Stimulated activated naive CD8-positive, alpha-beta T cell treated with anti-CD3 and anti-CD28 coated beads, Interleukin-15, Interleukin-2, amounts not matched to agents 100 ng/mL and 50 ng/mL, for 24 hours (primary cell): ENCODE measurements at regions not wholly inside any gene's neighbourhood (a gene's known extent, or its start where the extent isn't known, plus 50 kb on each side); places are given as distances from the start of the nearest gene placed in this dataset.
"Not testable (repeated sequence)": the region's sequence is repeated elsewhere in the genome, so short reads cannot be mapped to it uniquely, and the experiment has no call there.

Experiments used
- H3K27ac Mint-ChIP-seq: one replicate; pipeline ENCODE4 v1.8.0; 2021; ENCODE audit warnings: mild to moderate bottlenecking, mixed read lengths
- H3K27me3 Mint-ChIP-seq: one replicate; pipeline ENCODE4 v1.8.0; 2021; ENCODE audit warnings: mixed read lengths
- H3K36me3 Mint-ChIP-seq: one replicate; pipeline ENCODE4 v1.8.0; 2021; ENCODE audit warnings: low read depth, mixed read lengths
- H3K4me1 Mint-ChIP-seq: one replicate; pipeline ENCODE4 v1.8.0; 2021; ENCODE audit warnings: low read depth, mixed read lengths
- H3K4me3 Mint-ChIP-seq: one replicate; pipeline ENCODE4 v1.8.0; 2021; ENCODE audit warnings: mild to moderate bottlenecking, mixed read lengths
- H3K9me3 Mint-ChIP-seq: one replicate; pipeline ENCODE4 v1.8.0; 2021; ENCODE audit warnings: mixed read lengths

DNA sequence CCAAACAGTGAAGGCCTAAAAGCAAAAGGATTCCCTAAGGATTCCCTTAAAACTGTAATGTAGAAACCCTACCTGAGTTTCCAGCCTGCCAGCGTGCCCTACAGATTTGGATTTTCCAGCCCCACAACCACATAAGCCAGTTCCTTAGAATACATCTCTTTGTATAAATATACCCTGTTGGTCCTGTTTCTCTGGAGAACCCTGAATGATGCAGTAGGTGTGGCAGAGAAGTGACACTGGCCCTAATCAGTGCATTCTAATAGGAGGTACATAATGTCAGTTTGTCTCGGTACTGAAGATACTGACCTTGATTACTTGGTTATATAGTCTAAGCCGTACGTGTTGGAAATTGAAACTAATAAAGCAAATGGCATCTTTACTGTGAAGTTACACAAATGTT is 707.8 kb upstream of the SLC35B3 start:
- Mint-ChIP-seq H3K36me3 (no peaks in the 10 kb centered on the region), H3K4me1 (no peaks in the 10 kb centered on the region), H3K9me3 (peaks cover 10% of the 10 kb centered on the region), H3K27ac (no peak overlapping the region), H3K27me3 (no peaks in the 10 kb centered on the region), H3K4me3 (no peak overlapping the region)

- H3K27me3 Mint-ChIP-seq, result no peaks in the 10 kb centered on the region
- H3K4me1 Mint-ChIP-seq, result no peaks in the 10 kb centered on the region
- H3K9me3 Mint-ChIP-seq, result peaks cover 10% of the 10 kb centered on the region
- no peak overlapping the region for H3K4me3 Mint-ChIP-seq
- no peak overlapping the region for H3K27ac Mint-ChIP-seq
- no peaks in the 10 kb centered on the region for H3K36me3 Mint-ChIP-seq
Observed at GRCh38 chr6:9140951-9141460, 705.7 kb upstream of the SLC35B3 start.

DNA sequence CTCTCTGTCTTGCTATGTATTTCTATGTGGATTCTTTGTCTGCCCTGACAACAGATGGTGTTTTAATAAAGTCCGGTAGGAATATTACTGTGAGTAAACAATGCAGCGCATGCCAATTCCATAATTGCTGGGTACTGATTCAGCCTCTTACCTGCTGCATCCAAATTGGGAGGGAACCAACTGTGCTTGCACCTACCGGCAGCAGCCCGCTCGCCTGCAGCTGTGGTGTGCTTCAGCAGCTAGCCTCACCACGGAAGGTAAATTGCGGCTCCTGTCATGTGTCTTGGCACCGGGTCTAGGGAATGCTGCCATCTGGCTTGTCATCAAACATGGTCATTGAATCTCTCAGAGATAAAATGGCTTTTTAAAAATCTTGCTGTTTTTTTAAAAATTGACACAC is 704.8 kb upstream of the SLC35B3 start:
- H3K9me3 Mint-ChIP-seq, result peaks cover 10% of the 10 kb centered on the region
- H3K36me3 Mint-ChIP-seq, result no peaks in the 10 kb centered on the region
- H3K4me3 Mint-ChIP-seq, result no peak overlapping the region
- no peak overlapping the region for H3K27ac Mint-ChIP-seq
- no peaks in the 10 kb centered on the region for H3K4me1 Mint-ChIP-seq
- no peaks in the 10 kb centered on the region for H3K27me3 Mint-ChIP-seq

- no peaks in the 10 kb centered on the region for H3K27me3 Mint-ChIP-seq
- no peak overlapping the region for H3K4me3 Mint-ChIP-seq
- H3K27ac Mint-ChIP-seq, result no peak overlapping the region
- peaks cover 9% of the 10 kb centered on the region for H3K9me3 Mint-ChIP-seq
- no peaks in the 10 kb centered on the region for H3K4me1 Mint-ChIP-seq
- no peaks in the 10 kb centered on the region for H3K36me3 Mint-ChIP-seq
Observed at GRCh38 chr6:9139746-9140145, 704.4 kb upstream of the SLC35B3 start.

DNA sequence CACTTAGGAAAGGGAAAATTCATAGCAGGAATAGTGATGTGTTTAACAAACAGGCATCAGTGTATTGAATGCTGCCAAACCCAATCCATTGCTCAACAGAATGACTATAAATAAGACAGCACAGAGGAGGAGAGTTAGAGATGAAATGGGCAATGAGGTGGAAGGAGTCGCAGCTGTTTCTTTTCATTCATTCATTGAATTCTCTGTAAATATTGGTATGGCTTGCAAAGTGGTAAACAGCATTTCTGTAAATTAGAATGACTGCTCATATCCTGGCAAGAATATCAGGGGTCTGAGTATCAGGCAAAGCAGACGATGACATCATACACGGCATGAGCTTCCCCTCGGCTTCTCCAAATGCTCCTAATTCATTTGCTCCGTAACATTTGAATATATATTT is 703.6 kb upstream of the SLC35B3 start:
- no peaks in the 10 kb centered on the region for H3K36me3 Mint-ChIP-seq

GRCh38 chr6:9136141-9136822 is 700.9 kb upstream of the SLC35B3 start:
- Mint-ChIP-seq H3K9me3 (no peaks in the 10 kb centered on the region), H3K27ac (no peak overlapping the region)

More for the DNA sequence above, 703.6 kb upstream of the SLC35B3 start:
- Mint-ChIP-seq H3K4me1 (no peaks in the 10 kb centered on the region), H3K9me3 (peaks cover 4% of the 10 kb centered on the region), H3K4me3 (no peak overlapping the region), H3K27ac (no peak overlapping the region), H3K27me3 (no peaks in the 10 kb centered on the region)

GRCh38 chr6:9131616-9132015 is 696.3 kb upstream of the SLC35B3 start:
- no peaks in the 10 kb centered on the region for H3K27me3 Mint-ChIP-seq
- H3K4me1 Mint-ChIP-seq, result no peaks in the 10 kb centered on the region
- H3K4me3 Mint-ChIP-seq, result no peak overlapping the region
- H3K27ac Mint-ChIP-seq, result no peak overlapping the region
- H3K9me3 Mint-ChIP-seq, result no peaks in the 10 kb centered on the region
- no peaks in the 10 kb centered on the region for H3K36me3 Mint-ChIP-seq

More at GRCh38 chr6:9136141-9136822, 700.9 kb upstream of the SLC35B3 start:
- Mint-ChIP-seq H3K4me3 (no peak overlapping the region), H3K27me3 (no peaks in the 10 kb centered on the region), H3K36me3 (no peaks in the 10 kb centered on the region), H3K4me1 (no peaks in the 10 kb centered on the region)

- Mint-ChIP-seq H3K27me3 (no peaks in the 10 kb centered on the region), H3K27ac (no peak overlapping the region), H3K4me3 (no peak overlapping the region), H3K4me1 (no peaks in the 10 kb centered on the region), H3K36me3 (no peaks in the 10 kb centered on the region), H3K9me3 (no peaks in the 10 kb centered on the region)
Observed at GRCh38 chr6:9131201-9131600, 695.9 kb upstream of the SLC35B3 start.

DNA sequence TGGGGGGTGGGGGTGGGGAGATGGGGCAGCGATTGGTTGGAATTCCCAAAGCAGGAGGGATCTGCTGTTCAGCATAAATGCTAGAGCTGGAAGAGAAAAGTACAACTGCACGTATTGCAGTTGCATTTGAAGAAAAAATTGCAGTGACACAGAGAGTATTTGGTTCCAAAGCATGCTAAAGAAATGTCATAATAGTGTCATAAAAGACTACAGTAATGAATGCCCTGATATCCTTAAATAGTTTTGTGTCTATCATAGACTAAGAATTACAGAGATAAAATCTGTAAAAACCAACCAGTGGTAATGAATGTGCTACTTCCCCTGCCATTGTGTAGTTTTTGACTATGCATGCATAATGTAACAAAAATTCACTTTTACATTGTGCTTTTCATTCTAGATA is 693.6 kb upstream of the SLC35B3 start:
- Mint-ChIP-seq H3K9me3 (no peaks in the 10 kb centered on the region), H3K4me3 (no peak overlapping the region), H3K36me3 (no peaks in the 10 kb centered on the region), H3K4me1 (no peaks in the 10 kb centered on the region), H3K27me3 (no peaks in the 10 kb centered on the region), H3K27ac (no peak overlapping the region)

GRCh38 chr6:9126878-9127560 is 691.7 kb upstream of the SLC35B3 start:
- Mint-ChIP-seq H3K27me3 (no peaks in the 10 kb centered on the region), H3K4me1 (no peaks in the 10 kb centered on the region), H3K27ac (no peak overlapping the region), H3K36me3 (no peaks in the 10 kb centered on the region), H3K4me3 (no peak overlapping the region), H3K9me3 (no peaks in the 10 kb centered on the region)

GRCh38 chr6:9126034-9126433 is 690.7 kb upstream of the SLC35B3 start:
- not testable (repeated sequence) for H3K27ac Mint-ChIP-seq, H3K4me1 Mint-ChIP-seq, H3K4me3 Mint-ChIP-seq, H3K27me3 Mint-ChIP-seq, H3K9me3 Mint-ChIP-seq, H3K36me3 Mint-ChIP-seq

GRCh38 chr6:9121549-9121948 is 686.2 kb upstream of the SLC35B3 start:
- Mint-ChIP-seq H3K36me3 (no peaks in the 10 kb centered on the region), H3K4me3 (no peak overlapping the region), H3K9me3 (no peaks in the 10 kb centered on the region), H3K27me3 (no peaks in the 10 kb centered on the region), H3K27ac (no peak overlapping the region), H3K4me1 (no peaks in the 10 kb centered on the region)

- H3K27me3 Mint-ChIP-seq, result no peaks in the 10 kb centered on the region
- no peak overlapping the region for H3K4me3 Mint-ChIP-seq
- H3K4me1 Mint-ChIP-seq, result no peaks in the 10 kb centered on the region
- H3K27ac Mint-ChIP-seq, result no peak overlapping the region
- H3K36me3 Mint-ChIP-seq, result no peaks in the 10 kb centered on the region
- H3K9me3 Mint-ChIP-seq, result peaks cover 3% of the 10 kb centered on the region
Observed at GRCh38 chr6:9116026-9116425, 680.7 kb upstream of the SLC35B3 start.

GRCh38 chr6:9112544-9112943 is 677.2 kb upstream of the SLC35B3 start:
- Mint-ChIP-seq H3K36me3 (no peaks in the 10 kb centered on the region), H3K4me3 (no peak overlapping the region), H3K9me3 (peaks cover 3% of the 10 kb centered on the region), H3K4me1 (no peaks in the 10 kb centered on the region), H3K27ac (no peak overlapping the region), H3K27me3 (no peaks in the 10 kb centered on the region)

- Mint-ChIP-seq H3K27me3 (no peaks in the 10 kb centered on the region), H3K36me3 (no peaks in the 10 kb centered on the region), H3K27ac (no peak overlapping the region), H3K4me3 (no peak overlapping the region), H3K9me3 (no peaks in the 10 kb centered on the region), H3K4me1 (no peaks in the 10 kb centered on the region)
Observed at GRCh38 chr6:9103876-9104521, 668.7 kb upstream of the SLC35B3 start.
